ENCODE measurements at regions not wholly inside any gene's neighbourhood (a gene's known extent, or its start where the extent isn't known, plus 50 kb on each side); places are given as distances from the start of the nearest gene placed in this dataset.
A peak's percentile ranks its signal among the peaks of the same experiment; 100 is the strongest.

- TF ChIP-seq FOXM1 (IDR thresholded peaks at IDR 0.05; ENCODE audit: borderline replicate concordance, low read depth), result 0 out of 2 replicates have a peak, but pooled peaks have one; percentile 18
- TF ChIP-seq TCF12 (IDR thresholded peaks at IDR 0.05; ENCODE audit: low read depth), result 0 out of 2 replicates have a peak, but pooled peaks have one; percentile 47
- peak; percentile 95 for TF ChIP-seq EGR1 (IDR thresholded peaks at IDR 0.05)
- peak; percentile 79 for TF ChIP-seq MAX (IDR thresholded peaks at IDR 0.05)
- TF ChIP-seq TEAD4 (IDR thresholded peaks at IDR 0.05), result peak; percentile 96
- TF ChIP-seq TAF1 (IDR thresholded peaks at IDR 0.05; ENCODE audit: low read depth), result peak; percentile 83
- TF ChIP-seq YY1 (IDR thresholded peaks at IDR 0.05; ENCODE audit: low read depth), result peak; percentile 99
These were observed 107.9 kb upstream of the TPTE start for GRCh38 chr21:10413247-10414120.

GRCh38 chr21:10425856-10426255 is 95.5 kb upstream of the TPTE start:
- TF ChIP-seq ZBTB7A (IDR thresholded peaks at IDR 0.05; ENCODE audit: low read depth) (no peak), USF1 (IDR thresholded peaks at IDR 0.05) (no peak), TCF12 (IDR thresholded peaks at IDR 0.05; ENCODE audit: low read depth) (no peak)

- TF ChIP-seq REST (IDR thresholded peaks at IDR 0.05; ENCODE audit: low read depth) (no peak), TEAD4 (IDR thresholded peaks at IDR 0.05) (no peak), EP300 (IDR thresholded peaks at IDR 0.05; ENCODE audit: borderline replicate concordance) (no peak), EGR1 (IDR thresholded peaks at IDR 0.05) (no peak), MAX (IDR thresholded peaks at IDR 0.05) (no peak), CREB1 (IDR thresholded peaks at IDR 0.05; ENCODE audit: low read depth) (no peak), CEBPB (IDR thresholded peaks at IDR 0.05) (no peak), USF1 (IDR thresholded peaks at IDR 0.05) (no peak), ZBTB7A (IDR thresholded peaks at IDR 0.05; ENCODE audit: low read depth) (no peak), NFIC (IDR thresholded peaks at IDR 0.05) (no peak), TCF12 (IDR thresholded peaks at IDR 0.05; ENCODE audit: low read depth) (no peak), FOXM1 (IDR thresholded peaks at IDR 0.05; ENCODE audit: borderline replicate concordance, low read depth) (no peak), TAF1 (IDR thresholded peaks at IDR 0.05; ENCODE audit: low read depth) (no peak), YY1 (IDR thresholded peaks at IDR 0.05; ENCODE audit: low read depth) (no peak), RAD21 (IDR thresholded peaks at IDR 0.05; ENCODE audit: low read depth) (no peak)
These were observed 91.4 kb upstream of the TPTE start for GRCh38 chr21:10430005-10430404.

- TF ChIP-seq CEBPB (IDR thresholded peaks at IDR 0.05) (no peak), RAD21 (IDR thresholded peaks at IDR 0.05; ENCODE audit: low read depth) (no peak), REST (IDR thresholded peaks at IDR 0.05; ENCODE audit: low read depth) (no peak), EP300 (IDR thresholded peaks at IDR 0.05; ENCODE audit: borderline replicate concordance) (no peak), TAF1 (IDR thresholded peaks at IDR 0.05; ENCODE audit: low read depth) (no peak), TCF12 (IDR thresholded peaks at IDR 0.05; ENCODE audit: low read depth) (no peak), USF1 (IDR thresholded peaks at IDR 0.05) (no peak), TEAD4 (IDR thresholded peaks at IDR 0.05) (no peak), MAX (IDR thresholded peaks at IDR 0.05) (no peak), ZBTB7A (IDR thresholded peaks at IDR 0.05; ENCODE audit: low read depth) (no peak), FOXM1 (IDR thresholded peaks at IDR 0.05; ENCODE audit: borderline replicate concordance, low read depth) (no peak), YY1 (IDR thresholded peaks at IDR 0.05; ENCODE audit: low read depth) (no peak), CREB1 (IDR thresholded peaks at IDR 0.05; ENCODE audit: low read depth) (no peak), NFIC (IDR thresholded peaks at IDR 0.05) (no peak), EGR1 (IDR thresholded peaks at IDR 0.05) (no peak)
These were observed 58.2 kb upstream of the TPTE start for GRCh38 chr21:10463156-10463555.

GRCh38 chr21:10464975-10465374 is 56.4 kb upstream of the TPTE start:
- TF ChIP-seq REST (IDR thresholded peaks at IDR 0.05; ENCODE audit: low read depth) (no peak), RAD21 (IDR thresholded peaks at IDR 0.05; ENCODE audit: low read depth) (no peak), EP300 (IDR thresholded peaks at IDR 0.05; ENCODE audit: borderline replicate concordance) (no peak), MAX (IDR thresholded peaks at IDR 0.05) (no peak), USF1 (IDR thresholded peaks at IDR 0.05) (no peak), NFIC (IDR thresholded peaks at IDR 0.05) (no peak)

All from Ishikawa (cell line).